Tibial artery (tissue), 4 donors: ENCODE measurements at regions not wholly inside any gene's neighbourhood (a gene's known extent, or its start where the extent isn't known, plus 50 kb on each side); places are given as distances from the start of the nearest gene placed in this dataset.

Experiments
- DNase-seq, 2 donors: peaks; one replicate each; pipeline ENCODE4 v3.0.0-alpha.2; 2019
- H3K27ac ChIP-seq, 2 donors: fragments of 200-600 bp; sonication (generic) in 1 of 2; 1 replicate in 1 of 2; 2 replicates in 1 of 2; pipeline ENCODE4 v1.5.1; 2018 to 2019; ENCODE audit warnings: mild to moderate bottlenecking in 1 of 2
- H3K27me3 ChIP-seq, 2 donors: fragments of 200-600 bp; sonication (generic) in 1 of 2; one replicate each; pipeline versions ENCODE4 v1.5.1 to v1.6.0; 2016 to 2019
- H3K36me3 ChIP-seq, 3 donors: fragments of 200-600 bp; sonication (generic) in 2 of 3; one replicate each; pipeline ENCODE4 v1.5.1; 2016 to 2019; ENCODE audit warnings: mild to moderate bottlenecking in 2 of 3
- H3K4me1 ChIP-seq, 4 donors: fragments of 200-600 bp; sonication (generic) in 2 of 4; 1 replicate in 3 of 4; 2 replicates in 1 of 4; pipeline ENCODE4 v1.5.1; 2016 to 2019
- H3K4me3 ChIP-seq, 2 donors: fragments of 200-600 bp; sonication (generic) in 1 of 2; 1 replicate in 1 of 2; 2 replicates in 1 of 2; pipeline ENCODE4 v1.5.1; 2018 to 2019; ENCODE audit warnings: mild to moderate bottlenecking in 2 of 2
- H3K9me3 ChIP-seq, 3 donors: fragments of 200-600 bp; sonication (generic) in 1 of 3; one replicate each; pipeline ENCODE4 v1.5.1; 2016 to 2019
- CTCF ChIP-seq, 2 experiments: fragments of 200-600 bp in 1 of 2; fragments of 450-650 bp in 1 of 2; IDR thresholded peaks; one replicate each; pipeline ENCODE4 v1.5.1; 2017 to 2019; ENCODE audit warnings: antibody characterized with exemption in 2 of 2, mild to moderate bottlenecking in 1 of 2, moderate library complexity in 1 of 2
- intact Hi-C: fragments of 100-400 bp; cut with DNase I; formaldehyde crosslinking; loops from one replicate; pipeline ENCODE4 v1.15.0; 2023; ENCODE audit warnings: low total_unique reads

GRCh38 chrX:96140796-96141195 lies 543.8 kb upstream of the DIAPH2 start:
- no peaks in the 10 kb centered on the region for H3K36me3 ChIP-seq
- peaks cover 0 to 6% (median 0%) of the 10 kb centered on the region in 4 donors for H3K4me1 ChIP-seq
- no peak overlapping the region for H3K27ac ChIP-seq
- TF ChIP-seq CTCF (IDR thresholded peaks at IDR 0.05), result no peak
- no peak overlapping the region for H3K4me3 ChIP-seq
- DNase-seq, result no peak
- no peaks in the 10 kb centered on the region for H3K27me3 ChIP-seq
- intact Hi-C loops, result no loop called here
- no peaks in the 10 kb centered on the region for H3K9me3 ChIP-seq

- Histone ChIP-seq H3K27me3 (no peaks in the 10 kb centered on the region), H3K9me3 (peaks cover 0 to 4% (median 0%) of the 10 kb centered on the region in 3 donors), H3K27ac (peak overlapping the region; percentile 33 to 54), H3K4me3 (no peak overlapping the region), H3K4me1 (peaks cover 0 to 5% (median 0%) of the 10 kb centered on the region in 4 donors), H3K36me3 (no peaks in the 10 kb centered on the region)
- intact Hi-C loops, result no loop called here
- no peak for DNase-seq
- no peak for TF ChIP-seq CTCF (IDR thresholded peaks at IDR 0.05)
These were observed 537.0 kb upstream of the DIAPH2 start for GRCh38 chrX:96147681-96148080.

GRCh38 chrX:96170626-96171025 lies 514.0 kb upstream of the DIAPH2 start:
- Histone ChIP-seq H3K27me3 (no peaks in the 10 kb centered on the region), H3K9me3 (no peaks in the 10 kb centered on the region), H3K4me3 (no peak overlapping the region), H3K27ac (no peak overlapping the region), H3K36me3 (no peaks in the 10 kb centered on the region), H3K4me1 (no peaks in the 10 kb centered on the region)
- DNase-seq, result no peak
- intact Hi-C loops, result no loop called here
- no peak for TF ChIP-seq CTCF (IDR thresholded peaks at IDR 0.05)

GRCh38 chrX:96176921-96177320 lies 507.7 kb upstream of the DIAPH2 start:
- Histone ChIP-seq H3K27me3 (no peaks in the 10 kb centered on the region), H3K9me3 (no peaks in the 10 kb centered on the region), H3K36me3 (no peaks in the 10 kb centered on the region), H3K27ac (no peak overlapping the region), H3K4me3 (no peak overlapping the region), H3K4me1 (no peaks in the 10 kb centered on the region)
- intact Hi-C loops, result no loop called here
- TF ChIP-seq CTCF (IDR thresholded peaks at IDR 0.05), result no peak
- DNase-seq, result no peak

- no peaks in the 10 kb centered on the region for H3K9me3 ChIP-seq
- DNase-seq, result no peak
- no peaks in the 10 kb centered on the region for H3K4me1 ChIP-seq
- no peaks in the 10 kb centered on the region for H3K36me3 ChIP-seq
- intact Hi-C loops, result loop anchor here (10.0 kb wide), 1 partner anchor 417 kb away; no protein-coding TSS in a partner anchor
- no peak for TF ChIP-seq CTCF (IDR thresholded peaks at IDR 0.05)
- H3K27me3 ChIP-seq, result no peaks in the 10 kb centered on the region
- no peak overlapping the region for H3K27ac ChIP-seq
- no peak overlapping the region for H3K4me3 ChIP-seq
These were observed 503.0 kb upstream of the DIAPH2 start for GRCh38 chrX:96181605-96182004.

GRCh38 chrX:96182366-96182765 lies 502.3 kb upstream of the DIAPH2 start:
- intact Hi-C loops, result loop anchor here (10.0 kb wide), 1 partner anchor 418 kb away; no protein-coding TSS in a partner anchor
- no peak overlapping the region for H3K27ac ChIP-seq
- TF ChIP-seq CTCF (IDR thresholded peaks at IDR 0.05), result peak in 1 of 2 experiments; percentile 27
- no peak overlapping the region for H3K4me3 ChIP-seq
- no peaks in the 10 kb centered on the region for H3K9me3 ChIP-seq
- H3K4me1 ChIP-seq, result no peaks in the 10 kb centered on the region
- H3K27me3 ChIP-seq, result no peaks in the 10 kb centered on the region
- no peak for DNase-seq
- no peaks in the 10 kb centered on the region for H3K36me3 ChIP-seq
